ENCODE measurements at regions not wholly inside any gene's neighbourhood (a gene's known extent, or its start where the extent isn't known, plus 50 kb on each side); places are given as distances from the start of the nearest gene placed in this dataset.

- TF ChIP-seq CTCF (IDR thresholded peaks at IDR 0.05), result no peak
- TF ChIP-seq POLR2A (IDR thresholded peaks at IDR 0.05), result no peak
Measured at GRCh38 chr3:117977504-117978228, 1057.0 kb downstream of the IGSF11 start.

Data from thyroid gland (tissue), 4 donors.